Aorta (tissue), 5 donors: ENCODE measurements at regions not wholly inside any gene's neighbourhood (a gene's known extent, or its start where the extent isn't known, plus 50 kb on each side); places are given as distances from the start of the nearest gene placed in this dataset.

Experiments used
- ATAC-seq: fragments of 200-7000 bp; cut with Tn5 transposase; one replicate; pipeline ENCODE4 v1.9.1; 2022; ENCODE audit warnings: moderate library complexity; ENCODE audit not compliant: low FRiP score
- DNase-seq, 2 donors: peaks; one replicate each; pipeline ENCODE4 v3.0.0-alpha.2; 2020
- H3K27ac ChIP-seq, 2 donors: one replicate each; pipeline ENCODE4 v1.5.1; 2013; ENCODE audit warnings: low read length in 2 of 2, mild to moderate bottlenecking in 2 of 2, moderate library complexity in 2 of 2, control low read depth in 1 of 2, inconsistent platforms in 1 of 2, low read depth in 1 of 2
- H3K27me3 ChIP-seq, 2 donors: one replicate each; pipeline ENCODE4 v1.6.1; 2013; ENCODE audit warnings: control low read depth in 1 of 2, low read length in 1 of 2, mild to moderate bottlenecking in 1 of 2, moderate library complexity in 1 of 2; ENCODE audit not compliant: insufficient read depth in 2 of 2, control insufficient read depth in 1 of 2
- H3K36me3 ChIP-seq, 2 donors: one replicate each; pipeline ENCODE4 v1.6.1; 2013; ENCODE audit warnings: control low read depth in 1 of 2, low read length in 1 of 2, mild to moderate bottlenecking in 1 of 2; ENCODE audit not compliant: insufficient read depth in 2 of 2, control insufficient read depth in 1 of 2
- H3K4me1 ChIP-seq, 2 donors: one replicate each; pipeline ENCODE4 v1.6.1; 2013; ENCODE audit warnings: low read length in 2 of 2, control low read depth in 1 of 2, mild to moderate bottlenecking in 1 of 2, moderate library complexity in 1 of 2; ENCODE audit not compliant: insufficient read depth in 2 of 2, control insufficient read depth in 1 of 2
- H3K4me3 ChIP-seq, 2 donors: one replicate each; pipeline ENCODE4 v1.5.1; 2013; ENCODE audit warnings: low read length in 2 of 2, control low read depth in 1 of 2, mild to moderate bottlenecking in 1 of 2
- H3K9me3 ChIP-seq: one replicate; pipeline ENCODE4 v1.6.1; 2013; ENCODE audit warnings: mild to moderate bottlenecking, low read length; ENCODE audit not compliant: control insufficient read depth
- WGBS, 2 donors: extraction: QIAGEN DNeasy Blood & Tissue Kit; methylation state at CpG; one replicate each; pipeline ENCODE4 v1.1.7; 2013; 5-methylcytosine and 5-hydroxymethylcytosine counted together
- intact Hi-C, 2 donors: fragments of 100-400 bp; cut with DNase I; formaldehyde crosslinking; loops; one replicate each; pipeline versions ENCODE4 v1.14.2 to v1.15.0; 2022
- donor health status: healthy with polysubstance abuse.
- donor health status: Bipolar disorder and iron deficiency.
- donor health status: DM: no; HTN: no; CAD: no.
- donor health status: DM: no; HTN: no; CAD: no.
- donor health status: DM: yes; HTN: yes; CAD: no.

- no peaks in the 10 kb centered on the region for H3K4me1 ChIP-seq
- WGBS, 2 donors, result 14 to 29% methylated on average over 1 of the region's 1 CpG
- H3K9me3 ChIP-seq, result no peaks in the 10 kb centered on the region
- no peak overlapping the region for H3K4me3 ChIP-seq
- no peak overlapping the region for H3K27ac ChIP-seq
- DNase-seq, result no peak
- intact Hi-C loops, result no loop called here
- no peaks in the 10 kb centered on the region for H3K36me3 ChIP-seq
- no peaks in the 10 kb centered on the region for H3K27me3 ChIP-seq
- no peak for ATAC-seq
Measured at GRCh38 chr4:79466621-79467020, 58.6 kb upstream of the GK2 start.
